ENCODE measurements at regions not wholly inside any gene's neighbourhood (a gene's known extent, or its start where the extent isn't known, plus 50 kb on each side); places are given as distances from the start of the nearest gene placed in this dataset.

DNA sequence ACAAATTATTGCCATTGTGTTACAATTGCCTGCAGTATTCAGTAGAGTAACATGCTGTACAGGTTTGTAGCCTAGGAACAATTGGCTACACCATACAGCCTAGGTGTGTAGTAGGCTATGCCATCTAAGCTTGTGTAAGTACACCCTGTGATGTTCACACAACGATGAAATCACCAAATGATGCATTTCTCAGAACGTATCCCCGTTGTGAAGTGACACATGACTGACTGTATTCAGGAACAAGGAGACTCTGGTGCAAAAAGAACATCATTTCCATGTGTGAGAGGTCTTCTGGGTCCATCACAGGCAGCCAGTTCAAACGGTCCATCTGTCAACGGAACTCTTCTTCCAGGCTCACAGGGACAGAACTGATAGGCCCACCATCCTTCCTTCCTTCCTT is 263.7 kb downstream of the ANAPC1 start:
- Histone ChIP-seq H3K27me3 (ENCODE audit: insufficient read depth, low read length) (no peaks in the 10 kb centered on the region), H3K79me1 (ENCODE audit: insufficient read depth, low read depth, low read length, poor library complexity, severe bottlenecking) (no peaks in the 10 kb centered on the region), H3K23ac (ENCODE audit: insufficient read length, low read depth, low read length) (no peak overlapping the region), H2BK15ac (ENCODE audit: low read depth, low read length) (no peak overlapping the region), H3K14ac (ENCODE audit: insufficient read depth, low read length) (no peak overlapping the region), H3K4ac (ENCODE audit: low read depth, low read length) (no peak overlapping the region), H2BK12ac (ENCODE audit: insufficient read length, low read depth, low read length) (no peak overlapping the region), H4K5ac (ENCODE audit: insufficient read length, low read depth, low read length) (no peak overlapping the region), H3K23me2 (ENCODE audit: insufficient read length, low read depth, low read length, poor library complexity, severe bottlenecking) (no peaks in the 10 kb centered on the region), H3K4me2 (ENCODE audit: insufficient read depth, insufficient read length, low read length) (no peak overlapping the region), H3K79me2 (ENCODE audit: insufficient read depth, low read length) (no peaks in the 10 kb centered on the region), H2BK20ac (ENCODE audit: low read depth, low read length, poor library complexity, severe bottlenecking) (no peak overlapping the region), H3T11ph (ENCODE audit: low read length) (no peak overlapping the region), H4K8ac (replicated peaks; ENCODE audit: insufficient read length, low read depth, low read length) (no peak overlapping the region), H3K56ac (ENCODE audit: insufficient read length, low read depth, low read length) (no peak overlapping the region), H4K20me1 (ENCODE audit: control insufficient read depth, insufficient read depth, insufficient read length) (peaks cover 2% of the 10 kb centered on the region), H2AK5ac (ENCODE audit: insufficient read length, low read length) (no peak overlapping the region), H3K27ac (ENCODE audit: insufficient read length, low read depth, low read length) (no peak overlapping the region), H3K4me1 (ENCODE audit: insufficient read depth, low read length) (0 out of 2 replicates have a peak, but pooled peaks cover 2% of the 10 kb centered on the region), H4K91ac (ENCODE audit: insufficient read length, low read depth, low read length) (no peak overlapping the region), H2BK120ac (ENCODE audit: low read depth, low read length, poor library complexity, severe bottlenecking) (no peak overlapping the region), H2BK5ac (ENCODE audit: insufficient read length, low read length) (no peak overlapping the region), H2AFZ (ENCODE audit: low read length) (no peak overlapping the region), H3K18ac (ENCODE audit: insufficient read length, low read depth, low read length) (no peak overlapping the region), H3K9ac (ENCODE audit: extremely low read depth, insufficient read length, low read length) (no peak overlapping the region), H3K9me3 (ENCODE audit: control insufficient read depth, low read depth, low read length) (no peaks in the 10 kb centered on the region)
- Mint-ChIP-seq H3K4me3 (no peak overlapping the region), H3K27ac (no peak overlapping the region), H3K27me3 (ENCODE audit: low read depth) (no peaks in the 10 kb centered on the region; the same call in 1 of the 2 replicates), H3K4me1 (peaks cover 18 to 21% of the 10 kb centered on the region in 2 experiments), H3K36me3 (ENCODE audit: insufficient read depth in 1 of 3, low read depth in 3 of 3) (no peaks in the 10 kb centered on the region; a peak in 1 of 7 replicates), H3K9me3 (peaks cover 0 to 3% of the 10 kb centered on the region in 2 experiments; a peak in 1 of 5 replicates)
- no peak for TF ChIP-seq CTCF (conservative IDR thresholded peaks at IDR 0.05)
- no peak for DNase-seq
- WGBS (ENCODE audit: extremely low coverage, insufficient read length, low lambda C conversion rate): no CpG with 5 or more reads among the region's 5 CpGs

Measured in H9 (cell line).